ENCODE measurements at regions not wholly inside any gene's neighbourhood (a gene's known extent, or its start where the extent isn't known, plus 50 kb on each side); places are given as distances from the start of the nearest gene placed in this dataset.
A peak's percentile ranks its signal among the peaks of the same experiment; 100 is the strongest.

DNA sequence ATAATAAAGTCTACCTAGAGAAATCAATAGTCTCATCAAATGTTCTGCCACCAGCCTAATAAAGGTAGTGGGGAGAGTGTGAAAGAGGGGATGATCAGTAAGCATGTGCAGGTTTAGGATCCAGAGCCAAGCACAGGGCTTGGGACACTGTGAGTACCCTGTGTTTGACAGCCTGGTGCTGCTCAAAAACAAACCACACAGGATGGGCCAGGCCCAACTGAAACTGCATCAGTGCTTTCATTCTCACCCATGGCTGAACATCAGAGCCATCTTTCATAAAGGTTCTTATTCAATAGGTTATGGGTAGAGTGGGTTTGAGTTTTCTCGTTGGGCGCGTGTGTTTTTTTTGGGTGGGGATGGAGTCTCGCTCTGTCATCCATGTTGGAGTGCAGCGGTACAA is 87.3 kb upstream of the NHSL1 start:
- H3K9me2 ChIP-seq (ENCODE audit: insufficient read depth) = no peaks in the 10 kb centered on the region
- in situ Hi-C loops (cut with MboI) = no loop called here
- no peaks in the 10 kb centered on the region for H3F3A ChIP-seq (ENCODE audit: insufficient read depth)
- H3K9me3 ChIP-seq (ENCODE audit: low read depth) = no peaks in the 10 kb centered on the region
- H3K36me3 ChIP-seq (ENCODE audit: low read depth) = no peaks in the 10 kb centered on the region
- TF ChIP-seq EZH2phosphoT487 (IDR thresholded peaks at IDR 0.05; ENCODE audit: insufficient read depth, low read depth) (no peak), EZH2 (IDR thresholded peaks at IDR 0.05; ENCODE audit: insufficient read depth, poor library complexity, severe bottlenecking) (no peak)
- H3K79me2 ChIP-seq (ENCODE audit: insufficient read depth) = no peaks in the 10 kb centered on the region
- H4K20me1 ChIP-seq (ENCODE audit: insufficient read depth) = no peaks in the 10 kb centered on the region
- H3K4me2 ChIP-seq (ENCODE audit: unreplicated experiment) = no peak overlapping the region
- H3K27me3 ChIP-seq (replicated peaks; ENCODE audit: insufficient read depth) = no peaks in the 10 kb centered on the region
- H2AFZ ChIP-seq = no peak overlapping the region
- no peak for DNase-seq
- H3K27ac ChIP-seq = no peak overlapping the region
- WGBS, 2 experiments (ENCODE audit: low coverage in 1 of 2, low lambda C conversion rate in 2 of 2, missing lambda C conversion rate in 2 of 2) = 92 to 95% methylated on average over 5 of the region's 5 CpGs
- H3K4me3 ChIP-seq = no peak overlapping the region
- H3K9ac ChIP-seq = no peak overlapping the region
- H3K4me1 ChIP-seq (ENCODE audit: insufficient read depth) = no peaks in the 10 kb centered on the region

DNA sequence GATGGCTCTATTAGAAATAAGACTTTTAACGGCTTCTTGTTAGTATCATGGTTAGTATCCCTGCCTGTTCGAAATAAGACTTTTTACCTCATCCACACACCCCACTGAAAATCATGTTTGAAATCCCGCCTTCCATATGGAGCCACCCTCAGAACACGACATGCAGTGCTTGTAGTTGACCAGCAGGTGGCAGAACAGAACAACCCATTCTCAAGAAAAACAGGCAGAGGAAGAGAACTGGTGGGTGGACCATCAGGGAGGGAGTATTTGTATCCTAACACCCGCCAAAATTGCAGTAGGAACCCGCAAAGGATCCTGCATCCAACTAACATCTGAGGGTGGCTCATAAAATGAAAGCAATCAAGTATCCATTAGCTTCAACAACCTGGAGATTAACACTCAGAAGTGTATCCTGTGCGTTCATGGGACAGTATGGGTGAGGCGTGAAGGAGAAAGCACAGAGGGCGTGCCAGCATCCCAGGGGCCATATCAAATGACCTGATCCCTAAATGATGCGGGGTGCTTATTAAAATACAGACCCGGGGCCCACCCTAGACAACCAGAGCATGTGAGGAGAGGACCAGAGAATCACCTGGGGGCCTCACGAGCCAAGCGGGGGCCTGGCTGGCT is 89.6 kb upstream of the NHSL1 start:
- Histone ChIP-seq H3K27me3 (replicated peaks; ENCODE audit: insufficient read depth) (no peaks in the 10 kb centered on the region), H3K9me2 (ENCODE audit: insufficient read depth) (no peaks in the 10 kb centered on the region), H3K4me2 (ENCODE audit: unreplicated experiment) (no peak overlapping the region), H3K9me3 (ENCODE audit: low read depth) (no peaks in the 10 kb centered on the region), H3K4me1 (ENCODE audit: insufficient read depth) (peaks cover 11% of the 10 kb centered on the region), H3K9ac (no peak overlapping the region), H3K27ac (no peak overlapping the region), H4K20me1 (ENCODE audit: insufficient read depth) (no peaks in the 10 kb centered on the region), H2AFZ (no peak overlapping the region), H3K4me3 (no peak overlapping the region), H3F3A (ENCODE audit: insufficient read depth) (peaks cover 12% of the 10 kb centered on the region), H3K79me2 (ENCODE audit: insufficient read depth) (no peaks in the 10 kb centered on the region), H3K36me3 (ENCODE audit: low read depth) (no peaks in the 10 kb centered on the region)
- TF ChIP-seq EZH2 (IDR thresholded peaks at IDR 0.05; ENCODE audit: insufficient read depth, poor library complexity, severe bottlenecking) (no peak), EZH2phosphoT487 (IDR thresholded peaks at IDR 0.05; ENCODE audit: insufficient read depth, low read depth) (no peak)
- in situ Hi-C loops (cut with MboI) = no loop called here
- peak; percentile 77 for DNase-seq
- 37 to 40% methylated on average over 13 of the region's 13 CpGs for WGBS, 2 experiments (ENCODE audit: low coverage in 1 of 2, low lambda C conversion rate in 2 of 2, missing lambda C conversion rate in 2 of 2)

DNA sequence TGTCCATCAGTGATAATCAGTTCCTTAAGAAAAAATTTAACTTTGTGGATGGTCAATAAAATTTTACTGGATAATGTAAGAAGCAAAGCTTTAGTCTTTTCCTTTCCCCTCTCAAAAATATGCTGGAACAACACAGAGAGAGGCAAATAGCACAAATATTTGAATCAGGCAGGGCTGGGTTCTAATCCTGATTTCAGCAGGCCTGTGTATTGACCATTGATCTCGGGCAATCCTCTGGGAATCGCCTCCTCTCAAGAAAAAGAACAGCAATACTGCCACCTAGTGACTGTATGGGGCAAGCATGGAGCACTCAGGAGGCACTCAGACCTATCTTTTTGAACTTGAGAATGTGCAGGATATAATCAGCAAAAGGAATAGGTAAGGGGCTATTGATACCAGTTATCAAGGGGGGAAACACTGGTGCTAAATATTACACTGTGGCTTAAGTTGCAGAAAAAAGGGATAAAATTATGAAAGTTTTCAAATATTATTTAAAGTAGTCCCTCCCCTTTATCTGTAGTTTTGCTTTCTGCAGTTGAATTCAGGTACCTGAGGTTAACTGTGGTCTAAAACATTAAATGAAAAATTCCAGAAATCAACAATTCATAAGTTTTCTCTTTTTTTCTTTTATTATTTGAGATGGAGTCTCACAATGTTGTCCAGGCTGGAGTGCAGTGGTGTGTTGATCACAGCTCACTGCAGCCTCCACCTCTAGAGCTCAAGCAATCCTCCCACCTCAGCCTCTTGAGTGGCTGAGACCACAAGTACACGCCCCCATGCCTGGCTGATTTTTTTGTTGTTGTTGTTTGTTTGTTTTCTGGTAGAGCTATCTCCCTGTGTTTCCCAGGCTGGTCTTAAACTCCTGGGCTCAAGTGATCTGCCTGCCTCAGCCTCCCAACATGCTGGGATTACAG is 91.8 kb upstream of the NHSL1 start:
- H3K9me3 ChIP-seq (ENCODE audit: low read depth) = no peaks in the 10 kb centered on the region
- no peak overlapping the region for H3K27ac ChIP-seq
- H3K36me3 ChIP-seq (ENCODE audit: low read depth) = no peaks in the 10 kb centered on the region
- H2AFZ ChIP-seq = no peak overlapping the region
- H3K9me2 ChIP-seq (ENCODE audit: insufficient read depth) = no peaks in the 10 kb centered on the region
- peak; percentile 80 for DNase-seq
- in situ Hi-C loops (cut with MboI) = loop anchor here (10.0 kb wide), 1 partner anchor 156 kb away; no protein-coding TSS in a partner anchor
- TF ChIP-seq EZH2phosphoT487 (IDR thresholded peaks at IDR 0.05; ENCODE audit: insufficient read depth, low read depth) (no peak), EZH2 (IDR thresholded peaks at IDR 0.05; ENCODE audit: insufficient read depth, poor library complexity, severe bottlenecking) (no peak)
- H3F3A ChIP-seq (ENCODE audit: insufficient read depth) = peaks cover 22% of the 10 kb centered on the region
- WGBS, 2 experiments (ENCODE audit: low coverage in 1 of 2, low lambda C conversion rate in 2 of 2, missing lambda C conversion rate in 2 of 2) = 0 to 4% methylated on average over 3 of the region's 3 CpGs
- H3K79me2 ChIP-seq (ENCODE audit: insufficient read depth) = no peaks in the 10 kb centered on the region
- no peaks in the 10 kb centered on the region for H3K27me3 ChIP-seq (replicated peaks; ENCODE audit: insufficient read depth)
- H3K4me2 ChIP-seq (ENCODE audit: unreplicated experiment) = no peak overlapping the region
- H3K4me3 ChIP-seq = no peak overlapping the region
- no peaks in the 10 kb centered on the region for H4K20me1 ChIP-seq (ENCODE audit: insufficient read depth)
- no peak overlapping the region for H3K9ac ChIP-seq
- peaks cover 19% of the 10 kb centered on the region for H3K4me1 ChIP-seq (ENCODE audit: insufficient read depth)

DNA sequence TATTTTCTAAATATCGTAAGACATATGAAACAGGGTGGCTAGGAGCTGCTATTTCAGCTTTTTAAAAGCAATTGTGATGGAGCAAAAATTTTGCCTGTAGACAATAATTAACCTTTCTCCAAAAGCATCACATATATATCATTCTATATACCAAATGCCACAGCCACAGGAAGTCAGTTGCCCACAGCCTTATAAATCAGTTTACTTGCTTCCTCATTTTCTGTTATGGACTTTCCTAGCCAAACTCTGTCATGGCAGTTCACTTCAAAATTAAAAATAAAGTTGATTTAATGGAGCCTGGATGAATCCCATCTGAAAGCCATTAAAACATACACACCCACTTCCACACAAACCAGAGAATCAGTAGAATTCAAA is 93.4 kb upstream of the NHSL1 start:
- Histone ChIP-seq H3K27ac (peak overlapping the region; percentile 84), H3F3A (ENCODE audit: insufficient read depth) (peaks cover 22% of the 10 kb centered on the region), H3K9me2 (ENCODE audit: insufficient read depth) (no peaks in the 10 kb centered on the region), H4K20me1 (ENCODE audit: insufficient read depth) (no peaks in the 10 kb centered on the region), H2AFZ (peak overlapping the region; percentile 83), H3K27me3 (replicated peaks; ENCODE audit: insufficient read depth) (no peaks in the 10 kb centered on the region), H3K4me2 (ENCODE audit: unreplicated experiment) (peak overlapping the region; percentile 85), H3K79me2 (ENCODE audit: insufficient read depth) (no peaks in the 10 kb centered on the region), H3K36me3 (ENCODE audit: low read depth) (no peaks in the 10 kb centered on the region), H3K4me3 (peak overlapping the region; percentile 64), H3K9ac (peak overlapping the region; percentile 73), H3K4me1 (ENCODE audit: insufficient read depth) (peaks cover 19% of the 10 kb centered on the region), H3K9me3 (ENCODE audit: low read depth) (no peaks in the 10 kb centered on the region)
- WGBS, 2 experiments (ENCODE audit: low coverage in 1 of 2, low lambda C conversion rate in 2 of 2, missing lambda C conversion rate in 2 of 2) = 97 to 100% methylated on average over 1 of the region's 1 CpG
- TF ChIP-seq EZH2 (IDR thresholded peaks at IDR 0.05; ENCODE audit: insufficient read depth, poor library complexity, severe bottlenecking) (no peak), EZH2phosphoT487 (IDR thresholded peaks at IDR 0.05; ENCODE audit: insufficient read depth, low read depth) (no peak)
- in situ Hi-C loops (cut with MboI) = loop anchor here (10.0 kb wide), 1 partner anchor 158 kb away; no protein-coding TSS in a partner anchor
- DNase-seq = no peak
